22Rv1 (cell line): ENCODE measurements at regions not wholly inside any gene's neighbourhood (a gene's known extent, or its start where the extent isn't known, plus 50 kb on each side); places are given as distances from the start of the nearest gene placed in this dataset.

ENCODE experiments used
- CTCF ChIP-seq: fragments of 450-650 bp; IDR thresholded peaks from 2 replicates; pipeline ENCODE4 v1.5.1; 2017; ENCODE audit warnings: mild to moderate bottlenecking
- ZFX ChIP-seq: fragments of 450-650 bp; IDR thresholded peaks from 2 replicates; pipeline ENCODE4 v1.6.1; 2017; ENCODE audit warnings: antibody characterized with exemption, borderline replicate concordance

- TF ChIP-seq CTCF (no peak), ZFX (no peak)
These were observed 398.9 kb downstream of the ADRA2A start for GRCh38 chr10:111475720-111476119.
